ENCODE measurements at regions not wholly inside any gene's neighbourhood (a gene's known extent, or its start where the extent isn't known, plus 50 kb on each side); places are given as distances from the start of the nearest gene placed in this dataset.

DNA sequence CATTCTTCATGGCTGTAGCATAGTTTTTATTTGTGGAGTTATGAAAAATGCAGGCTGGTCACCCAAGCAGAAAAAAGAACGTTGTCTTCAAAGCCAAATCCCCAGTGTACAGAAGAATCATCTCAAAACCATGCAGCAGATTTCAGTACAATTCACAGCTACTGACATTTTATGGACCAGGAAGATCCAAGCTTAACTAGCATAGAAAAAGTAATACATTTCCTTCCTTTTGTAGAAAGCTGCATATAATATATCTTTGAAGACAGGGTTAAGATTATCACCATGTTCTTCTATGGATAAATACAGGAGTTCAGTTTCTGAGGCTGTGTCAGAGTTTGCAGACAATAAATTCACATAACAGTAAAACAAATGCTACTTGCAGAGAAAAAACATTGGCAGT, 1054.8 kb upstream of the C9orf72 start:
- no peak overlapping the region for H3K14ac ChIP-seq (replicated peaks; ENCODE audit: low read depth, low read length)
- in situ Hi-C loops (cut with MboI; ENCODE audit: low sequenced_read_pairs): no loop called here
- no peak overlapping the region for H4K8ac ChIP-seq (ENCODE audit: low read depth in 2 of 2, low read length in 2 of 2)
- no peak overlapping the region for H2AFZ ChIP-seq (replicated peaks; ENCODE audit: low read length, poor library complexity)
- BruUV-seq (replicated peaks): no TSS peak
- no peaks in the 10 kb centered on the region for H3K36me3 ChIP-seq (ENCODE audit: control insufficient read depth, insufficient read depth, low read length)
- no CpG with 5 or more reads among the region's 1 CpG for WGBS, 2 experiments (ENCODE audit: extremely low coverage in 2 of 2, insufficient read length in 1 of 2)
- TF ChIP-seq NFE2L2 (IDR thresholded peaks at IDR 0.05; ENCODE audit: low read depth, low read length) (no peak), MXI1 (IDR thresholded peaks at IDR 0.05; ENCODE audit: borderline replicate concordance, low read depth, low read length) (no peak), CHD1 (IDR thresholded peaks at IDR 0.05; ENCODE audit: low read depth, low read length) (no peak), RCOR1 (IDR thresholded peaks at IDR 0.05; ENCODE audit: insufficient replicate concordance, low read length) (no peak), SMC3 (IDR thresholded peaks at IDR 0.05; ENCODE audit: low read depth, low read length) (no peak), POLR2A (IDR thresholded peaks at IDR 0.05; ENCODE audit: low read depth, low read length) (no peak), RFX5 (IDR thresholded peaks at IDR 0.05; ENCODE audit: low read depth, low read length) (no peak), RAD21 (IDR thresholded peaks at IDR 0.05; ENCODE audit: low read length) (no peak), FOS (IDR thresholded peaks at IDR 0.05; ENCODE audit: low read depth, low read length) (no peak), MAZ (IDR thresholded peaks at IDR 0.05; ENCODE audit: borderline replicate concordance, low read depth, low read length) (no peak), MAFK (IDR thresholded peaks at IDR 0.05; ENCODE audit: low read depth, low read length) (no peak), CEBPB (IDR thresholded peaks at IDR 0.05; ENCODE audit: low read depth, low read length) (no peak)
- TF ChIP-seq, protein P1, sequence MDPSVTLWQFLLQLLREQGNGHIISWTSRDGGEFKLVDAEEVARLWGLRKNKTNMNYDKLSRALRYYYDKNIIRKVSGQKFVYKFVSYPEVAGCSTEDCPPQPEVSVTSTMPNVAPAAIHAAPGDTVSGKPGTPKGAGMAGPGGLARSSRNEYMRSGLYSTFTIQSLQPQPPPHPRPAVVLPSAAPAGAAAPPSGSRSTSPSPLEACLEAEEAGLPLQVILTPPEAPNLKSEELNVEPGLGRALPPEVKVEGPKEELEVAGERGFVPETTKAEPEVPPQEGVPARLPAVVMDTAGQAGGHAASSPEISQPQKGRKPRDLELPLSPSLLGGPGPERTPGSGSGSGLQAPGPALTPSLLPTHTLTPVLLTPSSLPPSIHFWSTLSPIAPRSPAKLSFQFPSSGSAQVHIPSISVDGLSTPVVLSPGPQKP (IDR thresholded peaks at IDR 0.05; ENCODE audit: borderline replicate concordance, low read depth, low read length): no peak
- TF ChIP-seq, protein P2, sequence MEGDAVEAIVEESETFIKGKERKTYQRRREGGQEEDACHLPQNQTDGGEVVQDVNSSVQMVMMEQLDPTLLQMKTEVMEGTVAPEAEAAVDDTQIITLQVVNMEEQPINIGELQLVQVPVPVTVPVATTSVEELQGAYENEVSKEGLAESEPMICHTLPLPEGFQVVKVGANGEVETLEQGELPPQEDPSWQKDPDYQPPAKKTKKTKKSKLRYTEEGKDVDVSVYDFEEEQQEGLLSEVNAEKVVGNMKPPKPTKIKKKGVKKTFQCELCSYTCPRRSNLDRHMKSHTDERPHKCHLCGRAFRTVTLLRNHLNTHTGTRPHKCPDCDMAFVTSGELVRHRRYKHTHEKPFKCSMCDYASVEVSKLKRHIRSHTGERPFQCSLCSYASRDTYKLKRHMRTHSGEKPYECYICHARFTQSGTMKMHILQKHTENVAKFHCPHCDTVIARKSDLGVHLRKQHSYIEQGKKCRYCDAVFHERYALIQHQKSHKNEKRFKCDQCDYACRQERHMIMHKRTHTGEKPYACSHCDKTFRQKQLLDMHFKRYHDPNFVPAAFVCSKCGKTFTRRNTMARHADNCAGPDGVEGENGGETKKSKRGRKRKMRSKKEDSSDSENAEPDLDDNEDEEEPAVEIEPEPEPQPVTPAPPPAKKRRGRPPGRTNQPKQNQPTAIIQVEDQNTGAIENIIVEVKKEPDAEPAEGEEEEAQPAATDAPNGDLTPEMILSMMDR (conservative IDR thresholded peaks at IDR 0.05; ENCODE audit: low read depth, low read length): no peak
- TF ChIP-seq, protein P3, sequence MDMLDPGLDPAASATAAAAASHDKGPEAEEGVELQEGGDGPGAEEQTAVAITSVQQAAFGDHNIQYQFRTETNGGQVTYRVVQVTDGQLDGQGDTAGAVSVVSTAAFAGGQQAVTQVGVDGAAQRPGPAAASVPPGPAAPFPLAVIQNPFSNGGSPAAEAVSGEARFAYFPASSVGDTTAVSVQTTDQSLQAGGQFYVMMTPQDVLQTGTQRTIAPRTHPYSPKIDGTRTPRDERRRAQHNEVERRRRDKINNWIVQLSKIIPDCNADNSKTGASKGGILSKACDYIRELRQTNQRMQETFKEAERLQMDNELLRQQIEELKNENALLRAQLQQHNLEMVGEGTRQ (IDR thresholded peaks at IDR 0.05; ENCODE audit: low read depth, low read length): no peak
- no peaks in the 10 kb centered on the region for H3K27me3 ChIP-seq (ENCODE audit: control insufficient read depth, insufficient read depth, low read length)
- ChIA-PET CTCF (no interaction called here), POLR2A (ENCODE audit: unreplicated experiment) (no interaction called here)
- H3K4ac ChIP-seq (ENCODE audit: low read depth, low read length): no peak overlapping the region
- no peak for ATAC-seq (ENCODE audit: low read depth)
- H2AK5ac ChIP-seq (ENCODE audit: low read depth, low read length): no peak overlapping the region
- DNase-seq: no peak
- H3K23ac ChIP-seq (ENCODE audit: low read depth, low read length): no peak overlapping the region
- H3K9me1 ChIP-seq (ENCODE audit: insufficient read depth, low read length): no peaks in the 10 kb centered on the region
- H3K18ac ChIP-seq (ENCODE audit: low read depth, low read length): no peak overlapping the region
- H3K4me1 ChIP-seq (ENCODE audit: control insufficient read depth, insufficient read depth, low read length): no peaks in the 10 kb centered on the region
- dilution Hi-C loops (cut with HindIII; ENCODE audit: low sequenced_read_pairs, unreplicated experiment): no loop called here
- H3K4me3 ChIP-seq (ENCODE audit: insufficient read depth, low read depth, low read length): no peak overlapping the region
- 0 out of 2 replicates have a peak, but pooled peaks cover 4% of the 10 kb centered on the region for H3K9me3 ChIP-seq (ENCODE audit: control insufficient read depth, insufficient read depth, low read length)
- no peak overlapping the region for H3K27ac ChIP-seq (ENCODE audit: insufficient read depth, low read length)
- no peak overlapping the region for H2BK15ac ChIP-seq (ENCODE audit: low read depth, low read length)
- H3K79me1 ChIP-seq (ENCODE audit: low read depth in 1 of 2, low read length in 2 of 2): no peaks in the 10 kb centered on the region
- H4K5ac ChIP-seq (ENCODE audit: low read depth, low read length): no peak overlapping the region
- no peak overlapping the region for H2AK9ac ChIP-seq (replicated peaks; ENCODE audit: low read depth, low read length, poor library complexity)
- no peak overlapping the region for H4K91ac ChIP-seq (ENCODE audit: insufficient read depth, low read depth, low read length)
- intact Hi-C loops (cut with micrococcal nuclease): no loop called here
- no peak overlapping the region for H2BK120ac ChIP-seq (ENCODE audit: low read depth, low read length)
- H3K9ac ChIP-seq (ENCODE audit: low read depth, low read length): no peak overlapping the region
- H3K56ac ChIP-seq (ENCODE audit: extremely low read depth, insufficient read depth, low read length): no peak overlapping the region
- H3K4me2 ChIP-seq (ENCODE audit: low read depth, low read length): no peak overlapping the region
- no peaks in the 10 kb centered on the region for H4K20me1 ChIP-seq (ENCODE audit: insufficient read depth, low read length)
- no peak overlapping the region for H2BK5ac ChIP-seq (ENCODE audit: low read depth, low read length, poor library complexity, severe bottlenecking)
- H2BK20ac ChIP-seq (ENCODE audit: low read depth, low read length): no peak overlapping the region
